ENCODE measurements at regions not wholly inside any gene's neighbourhood (a gene's known extent, or its start where the extent isn't known, plus 50 kb on each side); places are given as distances from the start of the nearest gene placed in this dataset.

DNA sequence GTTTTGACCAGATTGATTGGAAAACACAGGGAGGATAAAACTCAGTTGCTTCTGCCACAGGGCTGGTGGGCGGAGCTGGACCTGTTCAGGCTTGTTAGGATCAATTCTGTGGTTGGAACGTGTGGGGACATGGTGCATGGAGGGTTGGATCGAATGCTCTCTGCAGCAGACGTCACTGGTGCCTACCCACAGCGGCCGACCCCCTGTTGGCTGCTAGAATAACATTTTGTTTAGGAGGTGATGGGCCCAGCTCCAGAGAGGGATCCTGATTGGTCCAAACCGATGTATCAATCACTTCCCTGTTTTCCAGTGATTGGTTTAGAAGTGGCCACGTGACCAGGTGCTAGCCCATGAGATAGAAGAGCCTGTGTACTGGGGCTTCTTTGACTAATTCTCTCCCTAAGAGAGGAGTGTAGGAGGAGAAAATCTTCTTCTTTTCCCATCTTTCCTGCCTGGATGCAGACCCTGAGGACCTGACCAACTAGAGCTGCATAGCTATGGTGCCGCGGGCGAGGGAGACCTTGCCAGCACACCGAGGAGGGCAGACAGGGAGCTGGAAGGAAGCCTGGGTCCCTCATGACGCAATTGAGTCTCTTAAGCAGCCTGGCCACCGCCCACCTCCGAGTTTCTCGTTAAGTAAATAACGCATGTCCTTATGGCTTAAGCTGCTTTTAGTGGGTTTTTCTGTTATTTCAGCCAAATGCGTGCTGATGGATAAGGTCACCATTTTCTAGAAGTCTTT, 163.5 kb downstream of the AACS start:
- no peak for DNase-seq

DNA sequence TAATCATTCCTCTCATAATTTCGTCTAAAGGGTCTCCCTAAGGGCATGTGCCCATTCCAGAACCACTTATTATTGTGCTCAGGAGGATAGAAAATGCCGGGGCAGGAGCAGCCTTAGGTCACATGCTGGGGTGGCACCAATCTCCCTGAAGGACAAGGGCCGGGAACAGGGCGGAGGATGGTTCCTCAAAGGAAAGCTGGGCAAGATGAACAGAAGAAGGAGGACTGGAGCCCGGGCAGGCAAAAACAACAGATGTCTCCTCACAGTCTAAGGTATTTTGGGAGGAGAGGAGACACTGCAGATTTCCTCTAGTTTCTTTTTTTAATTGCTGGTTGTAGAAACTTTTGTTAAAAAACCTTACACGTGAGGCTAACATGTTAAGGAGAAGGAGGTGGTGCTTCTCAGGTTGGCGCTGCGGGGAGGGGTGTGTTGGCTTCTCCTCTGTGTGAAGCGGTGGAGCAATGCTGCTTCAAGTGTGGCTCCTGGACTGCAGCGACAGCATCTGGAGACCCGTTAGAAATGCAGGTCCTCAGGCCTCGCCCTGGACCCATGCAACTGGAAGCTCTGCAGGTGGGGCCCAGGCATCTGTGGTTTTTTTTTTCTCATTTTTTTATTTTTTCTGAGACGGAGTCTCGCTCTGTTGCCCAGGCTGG, 164.8 kb downstream of the AACS start:
- DNase-seq, result no peak

DNA sequence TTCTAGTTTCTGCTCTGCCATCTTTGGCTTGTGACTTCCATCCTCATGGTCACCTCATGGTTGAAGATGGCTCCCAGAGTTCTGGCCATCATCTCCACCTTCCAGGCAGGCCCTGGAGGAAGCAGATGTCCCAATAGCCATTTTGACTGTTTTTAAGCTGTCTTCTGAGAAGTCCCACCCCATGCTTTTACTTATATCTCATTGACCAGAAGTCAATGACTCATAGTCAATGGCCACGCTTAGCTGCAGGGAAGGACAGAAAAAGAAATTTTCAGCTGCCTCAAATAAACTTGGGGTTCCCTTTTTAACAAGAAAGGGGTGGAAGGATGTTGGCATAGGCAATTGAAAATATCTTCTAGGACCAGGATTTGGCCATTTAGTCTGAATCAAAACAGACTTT, 168.1 kb downstream of the AACS start:
- DNase-seq, result no peak

DNA sequence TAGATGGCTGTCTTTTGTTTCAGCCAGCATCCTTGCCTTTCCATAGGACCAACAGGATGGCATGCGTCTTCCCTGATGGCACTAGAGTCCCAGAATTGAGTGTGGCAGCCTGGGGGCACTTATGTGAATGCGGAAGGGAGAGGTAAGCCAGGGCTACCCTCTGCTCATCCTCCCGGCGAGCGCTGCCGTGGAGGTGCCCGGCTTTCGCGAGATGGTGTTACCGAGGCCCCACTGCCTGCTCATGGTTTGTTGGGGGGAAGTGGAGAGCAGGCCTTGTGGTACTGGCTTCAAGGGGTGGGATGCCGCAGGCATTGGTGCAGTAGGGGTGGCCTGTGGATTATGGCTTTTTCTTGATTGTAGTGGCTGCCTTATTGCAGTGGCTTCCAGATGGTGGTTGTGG, 174.3 kb downstream of the AACS start:
- no peak for DNase-seq

DNA sequence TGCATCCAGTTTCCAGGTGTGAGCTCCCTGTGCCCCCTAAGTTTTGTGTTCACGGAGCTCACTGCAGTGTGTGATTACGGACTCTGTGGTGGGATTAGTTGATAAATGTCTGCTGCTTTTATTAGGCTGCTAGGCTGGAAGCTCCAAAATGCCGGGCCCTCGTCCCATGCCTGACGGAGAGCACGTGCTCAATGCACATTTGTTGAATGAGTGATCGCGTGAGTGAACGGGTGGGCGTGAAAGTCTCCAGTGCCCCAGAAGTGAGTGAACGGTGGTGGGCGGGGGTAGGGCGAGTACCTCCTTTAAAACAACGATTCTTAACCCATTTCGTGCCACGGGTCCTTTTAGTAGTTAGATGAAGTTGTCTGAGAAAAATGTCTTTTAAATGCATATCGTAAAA, 175.5 kb downstream of the AACS start:
- no peak for DNase-seq

DNA sequence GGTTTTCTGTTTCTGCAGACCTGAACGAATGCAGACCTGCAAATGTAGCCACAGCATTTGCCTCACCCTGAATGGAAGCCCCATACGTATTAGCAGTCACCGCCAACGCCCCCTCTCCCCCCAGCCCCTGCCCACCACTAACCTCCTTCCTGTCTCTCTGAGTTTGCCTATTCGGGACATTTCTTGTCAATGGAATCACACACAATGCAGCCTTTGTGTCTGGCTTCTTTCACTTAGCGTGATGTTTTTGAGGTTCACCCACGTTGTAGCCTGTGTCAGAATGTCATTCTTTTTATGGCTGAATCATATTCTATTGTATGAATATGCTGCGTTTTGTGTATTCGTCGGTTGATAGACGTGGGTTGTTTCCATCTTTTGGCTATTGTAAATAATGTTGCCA, 178.6 kb downstream of the AACS start:
- no peak for DNase-seq

DNA sequence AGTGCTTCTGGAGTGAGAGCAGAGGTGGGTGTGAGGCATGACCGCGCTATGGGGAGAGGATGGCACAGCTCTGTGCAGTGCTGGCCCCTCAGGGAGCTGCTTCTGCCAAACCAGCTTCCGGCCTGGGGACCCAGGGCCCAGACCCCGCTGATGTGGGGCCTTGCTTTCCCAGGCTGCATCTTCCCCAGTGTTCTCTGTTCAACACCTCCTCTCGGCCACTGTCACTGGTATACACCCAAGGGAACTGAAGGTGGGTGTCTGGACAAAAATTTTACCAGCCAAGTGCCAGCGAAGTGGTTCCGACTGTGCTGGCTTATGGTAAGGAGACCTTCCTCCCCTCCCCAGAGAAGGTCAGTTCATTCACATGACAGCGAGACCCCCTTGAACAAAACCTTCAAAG, 179.1 kb downstream of the AACS start:
- DNase-seq, result no peak

DNA sequence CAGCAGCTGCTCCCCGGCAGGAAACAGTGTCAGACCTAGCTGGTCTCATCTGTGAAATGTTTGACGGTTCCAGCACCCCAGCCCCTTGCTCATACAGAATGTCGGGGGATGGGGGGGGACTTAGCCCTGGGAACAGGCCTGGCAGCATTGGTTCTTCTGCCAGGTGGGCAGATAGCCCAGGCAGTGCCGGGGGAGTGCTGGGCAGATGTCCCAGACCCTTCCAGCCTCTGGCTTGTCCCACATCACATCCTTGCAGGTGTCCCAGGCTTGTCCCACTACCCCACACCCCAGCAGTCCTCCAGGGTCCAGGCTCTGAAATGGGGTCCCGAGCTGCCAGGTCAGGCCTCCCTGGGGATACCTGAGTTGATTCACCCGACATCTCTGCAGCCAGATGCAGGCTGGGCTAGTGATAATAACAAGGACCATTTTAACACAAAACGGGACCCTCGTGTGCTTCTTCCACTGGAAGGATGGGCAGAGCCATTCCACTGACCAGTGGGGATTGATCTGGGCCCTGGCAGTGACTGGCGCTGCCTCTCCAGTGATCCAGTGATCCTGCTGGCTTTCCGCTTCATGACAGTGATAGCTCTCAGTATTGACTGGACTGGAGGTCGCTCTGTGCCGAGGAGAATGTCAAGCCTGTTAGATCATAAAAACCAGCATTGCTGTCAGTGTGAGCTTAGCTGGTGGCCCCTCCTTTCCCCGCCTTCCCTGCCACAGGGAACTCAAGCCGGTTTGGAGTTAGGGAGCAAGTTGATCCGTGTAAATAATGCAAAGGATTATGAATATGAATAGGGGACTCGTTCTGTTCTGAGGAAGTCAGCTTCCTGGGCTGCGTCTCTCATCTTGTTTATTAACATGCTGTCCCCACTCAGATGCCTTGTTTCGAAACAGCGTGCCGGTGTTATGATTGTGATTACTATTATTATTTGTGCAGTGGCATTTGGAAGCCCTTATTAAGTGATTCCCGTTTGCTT, 180.6 kb downstream of the AACS start:
- DNase-seq, result no peak

DNA sequence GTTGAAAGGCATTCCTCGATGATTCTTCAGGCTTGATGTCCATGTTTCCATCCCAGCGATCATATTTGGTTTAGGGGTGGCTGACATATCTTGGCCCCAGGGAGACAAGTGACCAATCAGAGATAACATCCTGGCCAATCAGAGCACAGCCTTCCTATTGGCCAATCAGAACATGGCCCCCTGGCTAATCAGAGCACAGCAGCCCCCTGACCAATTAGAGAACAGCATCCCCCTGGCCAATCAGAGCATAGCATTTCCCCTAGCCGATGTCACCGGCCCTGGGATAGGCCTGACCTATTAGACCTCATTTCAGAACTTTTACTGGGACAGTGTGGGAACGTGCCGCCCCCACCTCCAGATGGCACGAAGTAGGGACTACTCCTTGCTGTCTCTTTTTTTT, 182.2 kb downstream of the AACS start:
- DNase-seq, result no peak

DNA sequence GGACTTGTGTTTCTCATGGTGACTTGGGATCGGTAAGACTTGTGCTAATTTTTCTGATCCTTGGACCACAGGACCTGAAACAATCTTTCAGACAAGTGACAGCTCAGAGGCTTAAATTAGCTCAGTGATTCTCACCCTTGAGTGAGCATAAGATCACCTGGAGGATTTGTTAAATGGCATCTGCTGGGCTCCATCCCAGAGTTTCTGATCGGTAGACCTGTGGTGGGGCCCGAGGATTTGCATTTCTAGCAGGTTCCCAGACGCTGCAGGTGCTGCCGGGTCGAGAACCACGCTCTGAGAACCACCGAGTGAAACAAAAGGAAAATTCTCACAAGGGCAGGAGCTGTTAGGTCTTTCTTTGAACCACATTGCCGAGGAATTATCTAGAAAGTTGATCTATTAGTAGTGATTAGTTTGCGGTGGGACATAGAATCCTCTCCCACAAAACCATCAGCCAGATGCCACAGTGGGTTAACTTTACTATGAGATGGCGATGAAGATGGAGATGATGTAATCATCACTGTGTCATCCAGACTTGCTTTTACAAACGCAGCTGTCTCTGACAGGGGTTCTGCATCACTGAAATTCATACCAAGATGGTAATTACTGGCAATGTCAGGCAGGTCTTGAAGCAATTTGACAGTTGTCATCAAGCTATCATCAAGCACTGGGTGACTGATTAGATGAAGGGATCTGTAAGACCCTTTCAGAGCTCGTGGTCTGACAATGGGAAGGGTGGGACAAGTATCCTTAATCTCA, 184.0 kb downstream of the AACS start:
- DNase-seq, result no peak

DNA sequence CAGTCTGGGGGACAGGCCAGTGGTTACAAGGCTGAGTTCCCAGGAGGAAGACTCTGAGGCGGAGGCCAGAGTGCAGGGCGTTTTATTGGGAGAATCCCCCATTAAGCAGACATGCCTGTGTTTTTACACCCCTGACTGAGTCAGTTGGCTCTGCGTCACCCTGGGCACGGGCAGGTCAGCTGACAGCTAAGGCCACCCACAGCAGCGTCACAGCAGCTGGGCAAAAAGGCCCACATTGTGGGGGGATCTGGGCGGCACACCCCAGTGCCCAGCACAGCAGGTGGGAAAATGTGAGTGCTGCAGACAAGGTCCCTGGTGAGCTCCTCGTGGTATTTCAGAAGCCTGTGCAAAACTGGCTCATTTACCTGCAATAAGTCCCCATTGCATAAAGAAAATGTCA, 184.7 kb downstream of the AACS start:
- DNase-seq, result no peak

DNA sequence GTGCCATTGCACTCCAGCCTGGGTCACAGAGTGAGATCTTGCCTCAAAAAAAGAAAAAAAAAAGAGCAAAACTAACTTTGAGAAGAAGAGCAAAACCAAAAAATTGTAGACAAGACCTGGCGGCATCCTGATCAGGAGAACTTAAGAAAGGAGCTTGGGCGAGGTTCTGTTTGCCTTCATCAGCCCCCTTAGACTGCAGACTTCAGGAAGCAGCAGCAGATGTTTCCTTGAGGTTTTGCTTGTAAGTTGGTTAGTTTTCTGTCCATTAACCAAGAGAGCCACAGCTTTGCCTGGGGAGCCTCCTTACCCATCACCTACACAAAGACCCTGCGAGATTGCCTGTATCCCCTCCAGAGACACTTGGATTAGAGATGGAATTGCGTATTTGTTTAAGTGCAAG, 189.0 kb downstream of the AACS start:
- DNase-seq, result no peak

DNA sequence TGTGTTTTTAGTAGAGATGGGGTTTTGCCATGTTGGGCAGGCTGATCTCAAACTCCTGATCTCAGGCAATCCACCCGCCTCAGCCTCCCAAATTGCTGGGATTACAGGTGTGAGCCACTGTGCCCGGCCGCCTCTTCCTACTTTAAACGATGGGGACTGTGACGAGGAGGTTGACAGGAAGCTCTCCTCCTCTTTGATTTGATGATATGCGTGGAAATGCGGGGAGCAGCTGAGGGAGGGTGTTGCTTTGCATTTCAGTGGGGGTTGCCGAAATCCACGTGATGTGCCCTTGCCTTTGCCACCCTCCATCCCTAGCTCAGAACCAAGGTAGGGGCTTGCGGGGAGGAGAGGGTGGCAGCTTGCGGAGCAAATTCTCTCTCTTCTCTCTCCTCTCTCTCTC, 189.6 kb downstream of the AACS start:
- no peak for DNase-seq

DNA sequence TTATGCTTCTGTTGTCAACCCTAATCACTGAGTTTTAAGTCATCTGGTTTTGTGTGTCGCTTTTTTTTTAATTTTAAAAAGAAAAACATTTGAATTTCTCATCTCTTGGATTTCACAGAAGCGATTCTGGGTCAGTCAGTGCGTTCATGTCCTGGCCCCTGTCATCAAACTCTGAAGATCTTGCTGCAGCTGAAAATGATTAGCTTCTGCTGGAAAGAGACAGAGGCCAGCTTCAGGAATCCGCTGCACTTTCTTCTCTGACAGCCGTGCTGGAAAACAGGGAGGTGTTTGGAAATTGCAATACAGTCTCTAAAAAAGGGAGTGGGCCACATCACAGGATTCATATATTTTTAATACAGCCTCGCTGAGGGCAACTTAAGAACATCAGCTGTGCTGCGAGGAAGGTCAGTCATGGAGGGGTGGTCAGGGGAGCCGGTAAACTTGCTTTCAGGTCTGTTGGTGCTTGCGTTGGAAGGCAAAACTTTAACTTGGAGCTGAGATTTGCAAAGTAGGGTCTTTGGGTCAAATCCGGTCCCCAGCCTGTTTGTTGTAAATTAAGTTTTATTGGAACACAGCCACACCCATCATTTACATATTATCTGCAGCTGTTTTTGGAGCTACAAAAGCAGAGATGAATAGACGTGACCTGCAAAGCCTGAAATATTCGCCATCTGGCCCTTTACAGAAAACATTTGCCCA, 190.8 kb downstream of the AACS start:
- no peak for DNase-seq

DNA sequence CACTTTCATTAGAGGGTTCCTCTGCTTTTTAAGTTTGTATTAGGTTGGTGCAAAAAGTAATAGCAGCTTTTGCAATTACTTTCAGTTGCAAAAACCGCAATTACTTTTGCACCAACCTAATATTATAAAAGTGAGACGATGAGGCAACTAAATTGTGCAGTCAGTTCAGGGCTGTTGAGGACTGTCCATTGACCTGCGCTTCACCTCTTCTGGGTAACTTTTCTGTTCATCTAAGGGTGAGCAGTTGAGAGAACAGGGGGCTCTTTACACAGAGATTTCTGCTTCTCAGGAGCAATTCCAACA, 191.3 kb downstream of the AACS start:
- DNase-seq, result no peak

DNA sequence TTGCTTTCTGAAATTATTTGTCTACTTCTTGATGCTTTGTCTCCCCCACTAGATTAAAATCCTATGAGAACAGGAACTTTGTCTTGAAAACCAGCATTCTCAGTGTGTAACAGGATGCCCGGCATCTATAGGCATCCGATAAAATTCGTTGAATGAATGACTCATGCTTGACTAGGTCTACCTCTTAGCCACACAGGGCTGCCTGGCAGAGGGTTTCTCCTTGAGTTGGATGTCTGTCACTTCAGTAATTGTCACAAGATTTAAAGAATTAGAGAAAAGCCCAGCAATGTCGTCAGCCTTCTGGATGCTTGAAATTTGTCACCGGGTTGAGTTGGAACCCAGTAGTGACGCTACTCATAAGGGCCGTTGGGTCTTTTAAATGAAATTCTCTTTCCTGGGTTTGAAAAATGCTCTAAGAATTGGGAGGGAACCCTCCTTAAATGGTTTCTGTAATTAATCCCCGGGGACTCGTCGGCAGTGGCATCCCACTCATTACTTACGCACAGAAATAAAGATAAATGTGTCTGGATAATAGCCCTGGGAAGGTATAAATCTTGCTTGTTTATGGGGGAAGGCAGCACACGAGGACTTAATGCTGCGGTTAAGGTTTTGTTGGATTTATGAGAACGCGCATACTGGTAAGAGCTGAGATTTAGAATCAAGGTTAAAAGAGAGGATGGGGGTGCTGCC, 194.1 kb downstream of the AACS start:
- no peak for DNase-seq

DNA sequence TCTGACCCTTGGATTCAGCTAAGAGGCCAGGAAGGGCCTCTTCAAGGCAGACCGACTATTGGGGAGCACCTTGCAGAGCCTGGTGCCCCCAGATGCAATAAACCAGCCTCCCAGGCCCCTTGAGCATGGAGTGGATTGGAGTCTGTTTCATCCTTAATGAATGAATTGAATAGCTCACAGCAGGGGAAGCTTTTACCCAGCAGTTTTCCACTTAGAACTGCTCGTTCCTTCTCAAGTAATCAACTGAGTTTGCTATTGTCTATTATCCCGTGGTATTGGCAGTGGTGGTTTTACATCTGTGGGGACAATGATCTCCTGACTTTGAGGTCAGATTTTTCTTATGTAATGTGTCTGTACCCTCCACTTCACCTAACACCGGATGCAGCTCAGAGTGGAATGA, 197.6 kb downstream of the AACS start:
- DNase-seq, result no peak

DNA sequence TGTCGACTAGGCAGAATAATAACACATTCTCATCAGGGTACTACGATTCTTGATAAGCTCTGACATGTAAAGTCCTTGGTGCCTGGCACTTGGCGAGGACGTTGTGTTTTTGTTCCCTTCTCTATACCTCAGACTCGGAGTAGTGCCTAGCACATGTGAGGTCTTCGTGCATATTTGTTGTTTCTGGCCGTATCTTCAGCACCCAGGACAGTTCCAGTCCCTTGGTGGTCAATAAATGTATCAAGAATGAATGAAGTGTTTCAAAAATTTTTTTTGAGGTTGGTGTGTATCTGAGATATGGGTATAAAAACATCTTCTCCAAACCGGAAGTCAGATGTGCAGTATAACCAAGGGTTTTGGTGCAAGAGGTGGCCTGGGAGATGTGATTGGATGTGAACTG, 198.2 kb downstream of the AACS start:
- DNase-seq, result no peak

DNA sequence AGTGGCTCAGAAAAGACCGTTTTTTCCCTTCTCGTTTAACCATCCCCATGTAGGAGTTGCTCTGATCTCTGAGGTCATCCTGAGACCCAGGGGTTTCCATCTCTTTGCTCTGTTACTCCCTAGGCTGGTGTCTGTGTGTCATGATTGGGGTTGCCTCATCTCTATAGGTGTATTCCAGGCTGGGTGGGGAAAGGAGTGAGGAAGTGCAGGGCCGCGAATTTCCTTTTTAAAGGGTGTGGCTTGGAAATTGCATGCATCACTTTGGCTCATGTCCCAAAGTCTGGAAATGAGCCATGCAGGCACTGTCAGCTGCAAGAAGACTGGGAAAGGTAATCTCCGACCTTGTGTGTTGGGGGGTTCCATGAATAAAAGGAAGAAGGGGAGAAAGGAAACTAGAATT, 201.9 kb downstream of the AACS start:
- DNase-seq, result no peak

DNA sequence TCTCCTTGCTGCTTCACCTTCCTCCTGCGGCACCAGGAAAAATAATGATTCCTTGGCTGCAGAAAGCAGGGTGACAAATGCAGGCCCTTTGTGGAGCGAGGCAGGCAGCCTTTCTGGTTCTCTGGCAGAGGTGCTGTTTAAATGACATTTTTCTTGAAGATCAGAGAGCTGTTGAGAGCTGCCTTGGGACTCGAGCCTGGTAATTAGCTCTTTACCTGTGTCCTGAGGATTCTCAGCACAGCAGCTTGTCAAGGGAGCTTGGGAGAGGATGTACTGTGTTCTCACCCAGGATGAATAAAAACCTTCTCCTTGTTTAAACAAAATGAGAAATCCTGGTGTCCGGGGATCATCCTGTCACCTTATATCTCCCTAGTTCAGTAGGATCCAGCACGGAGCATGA, 204.0 kb downstream of the AACS start:
- no peak for DNase-seq

DNA sequence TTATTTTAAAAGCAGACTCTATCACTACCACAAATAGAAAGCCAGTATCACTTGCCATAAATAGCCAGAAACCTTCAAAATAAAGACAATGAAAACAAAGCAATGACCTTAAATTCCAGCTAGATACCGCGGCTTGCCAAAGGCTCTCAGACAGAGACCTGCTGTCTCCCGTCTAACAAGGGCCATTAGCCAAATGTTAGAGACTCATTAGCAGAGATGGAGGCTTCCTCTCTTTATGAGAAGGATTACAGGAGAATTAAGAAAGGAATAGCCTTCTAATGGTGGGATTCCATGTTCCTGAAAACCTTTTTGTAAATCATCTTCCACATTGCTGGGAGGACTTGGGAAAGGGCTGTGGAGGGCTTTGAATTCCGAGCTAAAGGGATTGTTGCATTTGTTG, 206.7 kb downstream of the AACS start:
- DNase-seq, result no peak

DNA sequence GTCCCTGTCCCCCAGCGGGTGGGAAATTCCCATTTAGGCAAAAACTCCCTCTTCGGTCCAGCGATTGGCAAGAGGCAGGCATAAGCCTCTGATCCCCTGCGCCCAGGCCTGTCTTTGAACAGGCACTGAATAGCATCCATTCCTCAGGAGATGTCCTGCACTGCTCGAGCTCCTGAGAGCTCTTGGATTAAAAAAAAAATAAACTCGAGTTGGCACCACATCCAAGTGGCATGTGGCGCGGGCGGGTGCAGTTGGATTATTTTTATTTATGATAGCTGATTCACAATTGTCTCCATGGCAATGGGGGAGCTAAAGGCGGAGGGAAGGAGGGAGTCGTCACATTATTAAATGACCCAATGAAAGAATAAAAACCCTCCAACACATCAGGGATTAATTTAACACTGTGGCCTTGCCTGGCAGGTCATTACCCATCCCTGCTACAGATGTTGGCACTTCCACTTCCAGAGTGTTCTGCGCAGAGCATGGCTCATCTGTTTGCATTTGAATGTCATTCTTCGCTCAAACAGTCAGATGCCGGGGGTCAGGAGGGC, 207.2 kb downstream of the AACS start:
- DNase-seq, result no peak
